Ishikawa (cell line): ENCODE measurements at regions not wholly inside any gene's neighbourhood (a gene's known extent, or its start where the extent isn't known, plus 50 kb on each side); places are given as distances from the start of the nearest gene placed in this dataset.

Experiments
- CEBPB ChIP-seq: IDR thresholded peaks from 2 replicates; pipeline ENCODE4 v1.6.1; 2012
- CREB1 ChIP-seq: IDR thresholded peaks from 2 replicates; pipeline ENCODE4 v1.6.1; 2012; ENCODE audit warnings: low read depth
- EGR1 ChIP-seq: IDR thresholded peaks from 2 replicates; pipeline ENCODE4 v1.6.1; 2012
- EP300 ChIP-seq: IDR thresholded peaks from 2 replicates; pipeline ENCODE4 v1.6.1; 2012; ENCODE audit warnings: borderline replicate concordance
- FOXM1 ChIP-seq: IDR thresholded peaks from 2 replicates; pipeline ENCODE4 v1.6.1; 2012; ENCODE audit warnings: low read depth, borderline replicate concordance
- NFIC ChIP-seq: IDR thresholded peaks from 2 replicates; pipeline ENCODE4 v1.6.1; 2012
- RAD21 ChIP-seq: IDR thresholded peaks from 2 replicates; pipeline ENCODE4 v1.6.1; 2012; ENCODE audit warnings: low read depth
- TAF1 ChIP-seq: IDR thresholded peaks from 2 replicates; pipeline ENCODE4 v1.6.1; 2012; ENCODE audit warnings: low read depth, mild to moderate bottlenecking
- TCF12 ChIP-seq: IDR thresholded peaks from 2 replicates; pipeline ENCODE4 v1.6.1; 2012; ENCODE audit warnings: low read depth
- TEAD4 ChIP-seq: IDR thresholded peaks from 2 replicates; pipeline ENCODE4 v1.6.1; 2012
- YY1 ChIP-seq: IDR thresholded peaks from 2 replicates; pipeline ENCODE4 v1.6.1; 2012; ENCODE audit warnings: low read depth
- ZBTB7A ChIP-seq: IDR thresholded peaks from 2 replicates; pipeline ENCODE4 v1.6.1; 2012; ENCODE audit warnings: low read depth
- TF ChIP-seq, protein P1 (sequence below): IDR thresholded peaks from 2 replicates; pipeline ENCODE4 v1.6.1; 2012
- TF ChIP-seq, protein P2 (sequence below): IDR thresholded peaks from 2 replicates; pipeline ENCODE4 v1.6.1; 2012
- TF ChIP-seq, protein P3 (sequence below): IDR thresholded peaks from 2 replicates; pipeline ENCODE4 v1.6.1; 2012; ENCODE audit warnings: low read depth, mild to moderate bottlenecking

DNA sequence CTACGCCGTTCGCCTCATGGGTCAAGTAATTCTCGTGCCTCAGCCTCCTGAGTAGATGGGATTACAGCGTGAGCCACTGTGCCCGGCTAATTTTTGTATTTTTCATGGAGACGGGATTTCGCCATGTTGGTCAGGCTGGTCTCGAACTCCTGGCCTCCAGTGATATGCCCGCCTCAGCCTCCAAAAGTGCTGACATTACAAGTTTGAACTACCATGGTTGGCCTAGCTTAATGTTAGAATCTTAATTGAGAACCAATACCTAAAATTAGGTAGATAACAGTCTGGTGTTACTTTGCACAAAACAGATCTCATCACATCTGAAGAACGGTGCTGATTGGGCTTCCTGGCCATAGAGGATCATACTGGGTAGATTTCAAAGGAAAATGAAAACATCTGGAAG lies 184.9 kb downstream of the VEGFC start:
- TF ChIP-seq, protein P1, sequence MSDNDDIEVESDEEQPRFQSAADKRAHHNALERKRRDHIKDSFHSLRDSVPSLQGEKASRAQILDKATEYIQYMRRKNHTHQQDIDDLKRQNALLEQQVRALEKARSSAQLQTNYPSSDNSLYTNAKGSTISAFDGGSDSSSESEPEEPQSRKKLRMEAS: no peak
- TF ChIP-seq FOXM1 (no peak), EP300 (no peak), TEAD4 (no peak), RAD21 (no peak), NFIC (no peak), TAF1 (no peak), ZBTB7A (no peak), EGR1 (no peak), CEBPB (no peak), YY1 (no peak), TCF12 (no peak), CREB1 (no peak)
- TF ChIP-seq, protein P2, sequence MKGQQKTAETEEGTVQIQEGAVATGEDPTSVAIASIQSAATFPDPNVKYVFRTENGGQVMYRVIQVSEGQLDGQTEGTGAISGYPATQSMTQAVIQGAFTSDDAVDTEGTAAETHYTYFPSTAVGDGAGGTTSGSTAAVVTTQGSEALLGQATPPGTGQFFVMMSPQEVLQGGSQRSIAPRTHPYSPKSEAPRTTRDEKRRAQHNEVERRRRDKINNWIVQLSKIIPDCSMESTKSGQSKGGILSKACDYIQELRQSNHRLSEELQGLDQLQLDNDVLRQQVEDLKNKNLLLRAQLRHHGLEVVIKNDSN: no peak
- TF ChIP-seq, protein P3, sequence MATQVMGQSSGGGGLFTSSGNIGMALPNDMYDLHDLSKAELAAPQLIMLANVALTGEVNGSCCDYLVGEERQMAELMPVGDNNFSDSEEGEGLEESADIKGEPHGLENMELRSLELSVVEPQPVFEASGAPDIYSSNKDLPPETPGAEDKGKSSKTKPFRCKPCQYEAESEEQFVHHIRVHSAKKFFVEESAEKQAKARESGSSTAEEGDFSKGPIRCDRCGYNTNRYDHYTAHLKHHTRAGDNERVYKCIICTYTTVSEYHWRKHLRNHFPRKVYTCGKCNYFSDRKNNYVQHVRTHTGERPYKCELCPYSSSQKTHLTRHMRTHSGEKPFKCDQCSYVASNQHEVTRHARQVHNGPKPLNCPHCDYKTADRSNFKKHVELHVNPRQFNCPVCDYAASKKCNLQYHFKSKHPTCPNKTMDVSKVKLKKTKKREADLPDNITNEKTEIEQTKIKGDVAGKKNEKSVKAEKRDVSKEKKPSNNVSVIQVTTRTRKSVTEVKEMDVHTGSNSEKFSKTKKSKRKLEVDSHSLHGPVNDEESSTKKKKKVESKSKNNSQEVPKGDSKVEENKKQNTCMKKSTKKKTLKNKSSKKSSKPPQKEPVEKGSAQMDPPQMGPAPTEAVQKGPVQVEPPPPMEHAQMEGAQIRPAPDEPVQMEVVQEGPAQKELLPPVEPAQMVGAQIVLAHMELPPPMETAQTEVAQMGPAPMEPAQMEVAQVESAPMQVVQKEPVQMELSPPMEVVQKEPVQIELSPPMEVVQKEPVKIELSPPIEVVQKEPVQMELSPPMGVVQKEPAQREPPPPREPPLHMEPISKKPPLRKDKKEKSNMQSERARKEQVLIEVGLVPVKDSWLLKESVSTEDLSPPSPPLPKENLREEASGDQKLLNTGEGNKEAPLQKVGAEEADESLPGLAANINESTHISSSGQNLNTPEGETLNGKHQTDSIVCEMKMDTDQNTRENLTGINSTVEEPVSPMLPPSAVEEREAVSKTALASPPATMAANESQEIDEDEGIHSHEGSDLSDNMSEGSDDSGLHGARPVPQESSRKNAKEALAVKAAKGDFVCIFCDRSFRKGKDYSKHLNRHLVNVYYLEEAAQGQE: no peak

GRCh38 chr4:176608346-176608745 lies 184.4 kb downstream of the VEGFC start:
- TF ChIP-seq YY1: no peak
- TF ChIP-seq FOXM1: no peak
- TF ChIP-seq TEAD4: no peak
- TF ChIP-seq TAF1: no peak
- no peak for TF ChIP-seq CEBPB
- TF ChIP-seq, protein P2: no peak
- no peak for TF ChIP-seq CREB1
- TF ChIP-seq ZBTB7A: no peak
- TF ChIP-seq, protein P3: no peak
- TF ChIP-seq, protein P1: no peak
- no peak for TF ChIP-seq RAD21
- no peak for TF ChIP-seq EGR1
- no peak for TF ChIP-seq TCF12
- TF ChIP-seq EP300: no peak
- TF ChIP-seq NFIC: no peak

- TF ChIP-seq, protein P1: no peak
- no peak for TF ChIP-seq TAF1
- TF ChIP-seq CREB1: no peak
- no peak for TF ChIP-seq TEAD4
- TF ChIP-seq TCF12: no peak
- TF ChIP-seq CEBPB: no peak
- no peak for TF ChIP-seq EP300
- TF ChIP-seq, protein P2: no peak
- no peak for TF ChIP-seq YY1
- no peak for TF ChIP-seq RAD21
- no peak for TF ChIP-seq FOXM1
- no peak for TF ChIP-seq EGR1
- no peak for TF ChIP-seq NFIC
These were observed 182.1 kb downstream of the VEGFC start for GRCh38 chr4:176610594-176610993.

GRCh38 chr4:176611381-176611780 lies 181.3 kb downstream of the VEGFC start:
- TF ChIP-seq, protein P1: no peak
- TF ChIP-seq, protein P3: no peak
- no peak for TF ChIP-seq TEAD4
- no peak for TF ChIP-seq ZBTB7A
- no peak for TF ChIP-seq RAD21
- no peak for TF ChIP-seq EP300
- TF ChIP-seq CREB1: no peak
- no peak for TF ChIP-seq NFIC
- TF ChIP-seq FOXM1: no peak
- TF ChIP-seq CEBPB: no peak
